Activated CD4-positive, alpha-beta T cell treated with anti-CD3 and anti-CD28 coated beads, Interleukin-2, amount 10 ng/mL, durations not matched to agents 7 days and 5 days (primary cell): ENCODE measurements at regions not wholly inside any gene's neighbourhood (a gene's known extent, or its start where the extent isn't known, plus 50 kb on each side); places are given as distances from the start of the nearest gene placed in this dataset.

Source experiments
- CTCF ChIA-PET: fragments of 350-600 bp; sonication (Branson Sonifier 250); formaldehyde crosslinking; loops from one replicate; lab custom pipeline; 2021; ENCODE audit warnings: antibody characterized with exemption; lab: Charles Lee
- POLR2A ChIA-PET: fragments of 350-600 bp; sonication (Branson Sonifier 250); formaldehyde crosslinking; loops from one replicate; lab custom pipeline; 2021; ENCODE audit warnings: antibody characterized with exemption; lab: Charles Lee
- DNase-seq: peaks from one replicate; pipeline ENCODE4 v3.0.0-alpha.2; 2020
- H3K27ac Mint-ChIP-seq: one replicate; pipeline ENCODE4 v1.8.0; 2021; ENCODE audit warnings: mild to moderate bottlenecking, moderate library complexity, mixed read lengths
- H3K27me3 Mint-ChIP-seq: one replicate; pipeline ENCODE4 v1.8.0; 2021; ENCODE audit warnings: mixed read lengths
- H3K36me3 Mint-ChIP-seq: one replicate; pipeline ENCODE4 v1.8.0; 2021; ENCODE audit warnings: low read depth, mixed read lengths
- H3K4me1 Mint-ChIP-seq: one replicate; pipeline ENCODE4 v1.8.0; 2021; ENCODE audit warnings: mixed read lengths
- H3K4me3 Mint-ChIP-seq: one replicate; pipeline ENCODE4 v1.8.0; 2021; ENCODE audit warnings: mild to moderate bottlenecking, moderate library complexity, mixed read lengths
- H3K9me3 Mint-ChIP-seq: one replicate; pipeline ENCODE4 v1.8.0; 2021; ENCODE audit warnings: mixed read lengths

- ChIA-PET CTCF (no interaction called here), POLR2A (interaction anchor here (0.6 kb wide), 1 partner anchor 285 kb away, joined by 5 read pairs; no protein-coding TSS in a partner anchor)
- Mint-ChIP-seq H3K27ac (no peak overlapping the region), H3K4me1 (no peaks in the 10 kb centered on the region), H3K9me3 (peaks cover 3% of the 10 kb centered on the region), H3K4me3 (no peak overlapping the region), H3K36me3 (no peaks in the 10 kb centered on the region), H3K27me3 (peaks cover under 1% of the 10 kb centered on the region)
- DNase-seq: no peak
Observed at GRCh38 chr7:41773756-41774155, 70.9 kb upstream of the INHBA start.

GRCh38 chr7:41771717-41772116, 68.8 kb upstream of the INHBA start:
- Mint-ChIP-seq H3K27me3 (peaks cover 3% of the 10 kb centered on the region), H3K27ac (no peak overlapping the region), H3K4me3 (no peak overlapping the region)

GRCh38 chr7:41769162-41769561, 66.3 kb upstream of the INHBA start:
- no peak for DNase-seq
- Mint-ChIP-seq H3K36me3 (no peaks in the 10 kb centered on the region), H3K4me1 (no peaks in the 10 kb centered on the region), H3K9me3 (peaks cover 5% of the 10 kb centered on the region), H3K4me3 (no peak overlapping the region), H3K27me3 (peaks cover 3% of the 10 kb centered on the region), H3K27ac (no peak overlapping the region)
- POLR2A ChIA-PET: no interaction called here
- CTCF ChIA-PET: no interaction called here

More at GRCh38 chr7:41771717-41772116, 68.8 kb upstream of the INHBA start:
- CTCF ChIA-PET: no interaction called here
- Mint-ChIP-seq H3K36me3 (no peaks in the 10 kb centered on the region), H3K4me1 (no peaks in the 10 kb centered on the region), H3K9me3 (peaks cover 5% of the 10 kb centered on the region)
- no peak for DNase-seq
- POLR2A ChIA-PET: no interaction called here

GRCh38 chr7:41763626-41764025, 60.7 kb upstream of the INHBA start:
- Mint-ChIP-seq H3K4me3 (no peak overlapping the region), H3K27ac (no peak overlapping the region), H3K36me3 (no peaks in the 10 kb centered on the region), H3K9me3 (peaks cover 6% of the 10 kb centered on the region), H3K4me1 (no peaks in the 10 kb centered on the region), H3K27me3 (peaks cover 1% of the 10 kb centered on the region)
- ChIA-PET CTCF (no interaction called here), POLR2A (no interaction called here)
- no peak for DNase-seq

- POLR2A ChIA-PET: no interaction called here
Observed at GRCh38 chr7:41762641-41763040, 59.8 kb upstream of the INHBA start.

GRCh38 chr7:41760293-41760692, 57.4 kb upstream of the INHBA start:
- POLR2A ChIA-PET: no interaction called here
- no peaks in the 10 kb centered on the region for H3K4me1 Mint-ChIP-seq
- no peak overlapping the region for H3K4me3 Mint-ChIP-seq
- peaks cover 17% of the 10 kb centered on the region for H3K9me3 Mint-ChIP-seq
- no peak for DNase-seq
- no peak overlapping the region for H3K27ac Mint-ChIP-seq
- H3K27me3 Mint-ChIP-seq: no peaks in the 10 kb centered on the region
- CTCF ChIA-PET: no interaction called here
- no peaks in the 10 kb centered on the region for H3K36me3 Mint-ChIP-seq

More at GRCh38 chr7:41762641-41763040, 59.8 kb upstream of the INHBA start:
- Mint-ChIP-seq H3K4me1 (no peaks in the 10 kb centered on the region), H3K4me3 (no peak overlapping the region), H3K36me3 (no peaks in the 10 kb centered on the region), H3K27ac (no peak overlapping the region), H3K27me3 (no peaks in the 10 kb centered on the region), H3K9me3 (peaks cover 9% of the 10 kb centered on the region)
- no peak for DNase-seq
- CTCF ChIA-PET: no interaction called here

- ChIA-PET POLR2A (no interaction called here), CTCF (interaction anchor here (0.7 kb wide), 1 partner anchor 171 kb away, joined by 4 read pairs; no protein-coding TSS in a partner anchor)
- Mint-ChIP-seq H3K9me3 (peaks cover 22% of the 10 kb centered on the region), H3K27ac (no peak overlapping the region), H3K27me3 (no peaks in the 10 kb centered on the region), H3K4me1 (no peaks in the 10 kb centered on the region), H3K36me3 (no peaks in the 10 kb centered on the region), H3K4me3 (no peak overlapping the region)
- DNase-seq: no peak
Observed at GRCh38 chr7:41758321-41758720, 55.4 kb upstream of the INHBA start.

GRCh38 chr7:41756650-41757182, 53.8 kb upstream of the INHBA start:
- Mint-ChIP-seq H3K9me3 (peaks cover 27% of the 10 kb centered on the region), H3K4me1 (no peaks in the 10 kb centered on the region), H3K4me3 (no peak overlapping the region), H3K27ac (no peak overlapping the region), H3K27me3 (no peaks in the 10 kb centered on the region), H3K36me3 (no peaks in the 10 kb centered on the region)
- ChIA-PET CTCF (no interaction called here), POLR2A (no interaction called here)
- DNase-seq: no peak

GRCh38 chr7:41755096-41755495, 52.2 kb upstream of the INHBA start:
- no peaks in the 10 kb centered on the region for H3K27me3 Mint-ChIP-seq
- no peaks in the 10 kb centered on the region for H3K36me3 Mint-ChIP-seq
- peaks cover 27% of the 10 kb centered on the region for H3K9me3 Mint-ChIP-seq
- H3K27ac Mint-ChIP-seq: no peak overlapping the region
- H3K4me1 Mint-ChIP-seq: no peaks in the 10 kb centered on the region
- CTCF ChIA-PET: interaction anchor here (1.0 kb wide), 1 partner anchor 15 kb away, joined by 3 read pairs; no protein-coding TSS in a partner anchor
- no peak overlapping the region for H3K4me3 Mint-ChIP-seq
- DNase-seq: no peak
- POLR2A ChIA-PET: no interaction called here

- Mint-ChIP-seq H3K36me3 (no peaks in the 10 kb centered on the region), H3K9me3 (peaks cover 22% of the 10 kb centered on the region), H3K4me3 (no peak overlapping the region), H3K27ac (no peak overlapping the region), H3K27me3 (peaks cover under 1% of the 10 kb centered on the region), H3K4me1 (no peaks in the 10 kb centered on the region)
- CTCF ChIA-PET: no interaction called here
- POLR2A ChIA-PET: no interaction called here
- DNase-seq: no peak
Observed at GRCh38 chr7:41754046-41754445, 51.2 kb upstream of the INHBA start.
